ENCODE measurements at regions not wholly inside any gene's neighbourhood (a gene's known extent, or its start where the extent isn't known, plus 50 kb on each side); places are given as distances from the start of the nearest gene placed in this dataset.

DNA sequence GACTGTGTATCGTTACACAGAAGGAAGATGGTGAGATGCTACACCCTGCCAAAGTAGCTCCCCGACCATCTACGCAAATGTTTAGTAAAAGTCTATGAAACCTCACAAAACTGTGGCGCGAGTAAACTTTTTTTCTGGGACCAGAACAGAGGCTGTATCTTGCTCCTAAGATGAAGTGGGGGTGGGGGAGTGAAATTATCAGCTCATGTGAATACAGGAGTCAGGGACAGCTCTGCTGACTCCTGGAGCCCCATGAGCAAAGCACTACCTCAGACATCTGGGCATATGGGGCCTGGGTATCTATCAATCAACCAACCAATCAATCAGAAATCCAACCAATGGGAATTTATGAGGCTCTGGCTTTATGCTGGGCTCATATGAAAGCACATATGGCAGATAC lies 138.6 kb upstream of the RANBP3L start:
- TF ChIP-seq, protein P1, sequence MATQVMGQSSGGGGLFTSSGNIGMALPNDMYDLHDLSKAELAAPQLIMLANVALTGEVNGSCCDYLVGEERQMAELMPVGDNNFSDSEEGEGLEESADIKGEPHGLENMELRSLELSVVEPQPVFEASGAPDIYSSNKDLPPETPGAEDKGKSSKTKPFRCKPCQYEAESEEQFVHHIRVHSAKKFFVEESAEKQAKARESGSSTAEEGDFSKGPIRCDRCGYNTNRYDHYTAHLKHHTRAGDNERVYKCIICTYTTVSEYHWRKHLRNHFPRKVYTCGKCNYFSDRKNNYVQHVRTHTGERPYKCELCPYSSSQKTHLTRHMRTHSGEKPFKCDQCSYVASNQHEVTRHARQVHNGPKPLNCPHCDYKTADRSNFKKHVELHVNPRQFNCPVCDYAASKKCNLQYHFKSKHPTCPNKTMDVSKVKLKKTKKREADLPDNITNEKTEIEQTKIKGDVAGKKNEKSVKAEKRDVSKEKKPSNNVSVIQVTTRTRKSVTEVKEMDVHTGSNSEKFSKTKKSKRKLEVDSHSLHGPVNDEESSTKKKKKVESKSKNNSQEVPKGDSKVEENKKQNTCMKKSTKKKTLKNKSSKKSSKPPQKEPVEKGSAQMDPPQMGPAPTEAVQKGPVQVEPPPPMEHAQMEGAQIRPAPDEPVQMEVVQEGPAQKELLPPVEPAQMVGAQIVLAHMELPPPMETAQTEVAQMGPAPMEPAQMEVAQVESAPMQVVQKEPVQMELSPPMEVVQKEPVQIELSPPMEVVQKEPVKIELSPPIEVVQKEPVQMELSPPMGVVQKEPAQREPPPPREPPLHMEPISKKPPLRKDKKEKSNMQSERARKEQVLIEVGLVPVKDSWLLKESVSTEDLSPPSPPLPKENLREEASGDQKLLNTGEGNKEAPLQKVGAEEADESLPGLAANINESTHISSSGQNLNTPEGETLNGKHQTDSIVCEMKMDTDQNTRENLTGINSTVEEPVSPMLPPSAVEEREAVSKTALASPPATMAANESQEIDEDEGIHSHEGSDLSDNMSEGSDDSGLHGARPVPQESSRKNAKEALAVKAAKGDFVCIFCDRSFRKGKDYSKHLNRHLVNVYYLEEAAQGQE (IDR thresholded peaks at IDR 0.05; ENCODE audit: low read depth): no peak
- TF ChIP-seq MAX (IDR thresholded peaks at IDR 0.05) (no peak), EZH2 (IDR thresholded peaks at IDR 0.05) (no peak), POLR2A (IDR thresholded peaks at IDR 0.05; ENCODE audit: borderline replicate concordance, extremely low read depth, insufficient read depth, insufficient read length) (no peak), CTCF (IDR thresholded peaks at IDR 0.05 in 2 of 3, conservative IDR thresholded peaks at IDR 0.05 in 1 of 3; ENCODE audit: borderline replicate concordance in 1 of 3, insufficient read depth in 1 of 3, low read depth in 2 of 3, low read length in 2 of 3) (no peak), JUND (IDR thresholded peaks at IDR 0.05) (no peak), ZBTB33 (IDR thresholded peaks at IDR 0.05; ENCODE audit: extremely low read depth, insufficient replicate concordance, low read length) (no peak), ATF3 (IDR thresholded peaks at IDR 0.05) (no peak), SRF (IDR thresholded peaks at IDR 0.05; ENCODE audit: low read depth) (no peak), POLR2AphosphoS5 (IDR thresholded peaks at IDR 0.05; ENCODE audit: low read depth, low read length) (no peak), YY1 (IDR thresholded peaks at IDR 0.05; ENCODE audit: extremely low read depth, insufficient replicate concordance, low read depth, low read length) (no peak), RAD21 (IDR thresholded peaks at IDR 0.05; ENCODE audit: low read depth) (no peak), CEBPB (IDR thresholded peaks at IDR 0.05; ENCODE audit: low read depth) (no peak)

Measured in HCT116 (cell line).